Keratinocyte (primary cell): ENCODE measurements at regions not wholly inside any gene's neighbourhood (a gene's known extent, or its start where the extent isn't known, plus 50 kb on each side); places are given as distances from the start of the nearest gene placed in this dataset.

Source experiments
- CTCF ChIP-seq, 3 experiments: IDR thresholded peaks in 1 of 3; conservative IDR thresholded peaks in 1 of 3; optimal IDR thresholded peaks in 1 of 3; 2 replicates in 2 of 3; 3 replicates in 1 of 3; pipeline versions ENCODE3 to v1.5.1; 2011; ENCODE audit warnings: low read length in 3 of 3, mild to moderate bottlenecking in 3 of 3, moderate library complexity in 2 of 3, control low read depth in 1 of 3, inconsistent platforms in 1 of 3; ENCODE audit not compliant: insufficient read depth in 2 of 3; ENCODE audit errors: extremely low read depth in 1 of 3
- EZH2 ChIP-seq: IDR thresholded peaks from one replicate; pipeline ENCODE4 v1.6.1; 2012; ENCODE audit warnings: inconsistent platforms, mild to moderate bottlenecking, low read length, moderate library complexity

- no peak for TF ChIP-seq CTCF (optimal IDR thresholded peaks at IDR 0.05 in 1 of 3, IDR thresholded peaks at IDR 0.05 in 1 of 3, conservative IDR thresholded peaks at IDR 0.05 in 1 of 3; ENCODE audit: extremely low read depth in 1 of 3, insufficient read depth in 2 of 3, low read length in 3 of 3)
- no peak for TF ChIP-seq EZH2
Measured at GRCh38 chr9:121593066-121593465, 58.4 kb upstream of the DAB2IP start.
